ENCODE measurements at regions not wholly inside any gene's neighbourhood (a gene's known extent, or its start where the extent isn't known, plus 50 kb on each side); places are given as distances from the start of the nearest gene placed in this dataset.
A peak's percentile ranks its signal among the peaks of the same experiment; 100 is the strongest.

DNA sequence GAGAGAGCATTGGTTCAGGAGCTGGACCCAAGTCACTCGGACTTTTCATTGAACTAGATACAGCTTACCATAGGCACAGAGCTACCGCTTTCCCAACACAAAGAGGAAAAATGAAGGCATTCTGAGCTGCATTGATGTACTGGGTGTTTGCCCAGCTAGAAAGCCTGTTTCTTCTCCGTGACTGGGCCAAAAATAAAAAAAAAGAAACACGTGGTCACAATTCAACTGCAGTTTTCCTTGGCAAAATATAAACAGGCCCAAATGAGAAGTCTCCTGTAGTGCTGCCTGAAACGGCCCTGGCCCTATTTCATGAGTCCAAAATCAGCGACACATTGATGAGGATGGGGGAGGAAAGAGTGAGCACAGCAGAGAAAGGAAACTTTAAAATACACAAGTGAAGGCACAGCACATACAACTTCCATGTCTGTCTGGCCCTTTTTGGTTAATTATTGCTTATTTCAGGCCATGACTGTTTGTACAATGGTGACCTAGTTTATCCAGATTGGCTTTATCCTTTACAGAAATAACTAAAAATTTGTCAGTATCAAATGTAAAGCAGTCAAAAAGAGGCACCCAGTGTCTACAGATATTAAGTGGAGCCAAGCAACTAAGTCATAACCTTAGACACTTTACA is 179.7 kb downstream of the ICOS start:
- DNase-seq, result no peak
- Histone ChIP-seq H3K79me1 (ENCODE audit: insufficient read depth, low read depth, low read length, poor library complexity, severe bottlenecking) (no peaks in the 10 kb centered on the region), H3K79me2 (ENCODE audit: insufficient read depth, low read length) (no peaks in the 10 kb centered on the region), H3K18ac (ENCODE audit: insufficient read length, low read depth, low read length) (no peak overlapping the region), H2BK5ac (ENCODE audit: insufficient read length, low read length) (no peak overlapping the region), H2BK20ac (ENCODE audit: low read depth, low read length, poor library complexity, severe bottlenecking) (no peak overlapping the region), H2BK12ac (ENCODE audit: insufficient read length, low read depth, low read length) (no peak overlapping the region), H2BK15ac (ENCODE audit: low read depth, low read length) (no peak overlapping the region), H3K23me2 (ENCODE audit: insufficient read length, low read depth, low read length, poor library complexity, severe bottlenecking) (no peaks in the 10 kb centered on the region), H3K4ac (ENCODE audit: low read depth, low read length) (no peak overlapping the region), H3K9me3 (ENCODE audit: control insufficient read depth, low read depth, low read length) (no peaks in the 10 kb centered on the region), H4K5ac (ENCODE audit: insufficient read length, low read depth, low read length) (no peak overlapping the region), H3K4me2 (ENCODE audit: insufficient read depth, insufficient read length, low read length) (no peak overlapping the region), H3K56ac (ENCODE audit: insufficient read length, low read depth, low read length) (no peak overlapping the region), H3K4me1 (ENCODE audit: insufficient read depth, low read length) (peaks cover 13% of the 10 kb centered on the region; the same call in 1 of the 2 replicates), H3K14ac (ENCODE audit: insufficient read depth, low read length) (no peak overlapping the region), H2AK5ac (ENCODE audit: insufficient read length, low read length) (no peak overlapping the region), H4K20me1 (ENCODE audit: control insufficient read depth, insufficient read depth, insufficient read length) (no peaks in the 10 kb centered on the region), H3K23ac (ENCODE audit: insufficient read length, low read depth, low read length) (no peak overlapping the region), H2BK120ac (ENCODE audit: low read depth, low read length, poor library complexity, severe bottlenecking) (no peak overlapping the region), H2AFZ (ENCODE audit: low read length) (peak overlapping the region; percentile 95), H3K27me3 (ENCODE audit: insufficient read depth, low read length) (no peaks in the 10 kb centered on the region), H4K8ac (replicated peaks; ENCODE audit: insufficient read length, low read depth, low read length) (no peak overlapping the region), H4K91ac (ENCODE audit: insufficient read length, low read depth, low read length) (no peak overlapping the region), H3T11ph (ENCODE audit: low read length) (no peak overlapping the region), H3K9ac (ENCODE audit: extremely low read depth, insufficient read length, low read length) (no peak overlapping the region), H3K27ac (ENCODE audit: insufficient read length, low read depth, low read length) (no peak overlapping the region)
- WGBS (ENCODE audit: extremely low coverage, insufficient read length, low lambda C conversion rate), result no CpG with 5 or more reads among the region's 6 CpGs
- H3K4me1 Mint-ChIP-seq, result peaks cover 23 to 26% of the 10 kb centered on the region in 2 experiments
- TF ChIP-seq, protein P1, sequence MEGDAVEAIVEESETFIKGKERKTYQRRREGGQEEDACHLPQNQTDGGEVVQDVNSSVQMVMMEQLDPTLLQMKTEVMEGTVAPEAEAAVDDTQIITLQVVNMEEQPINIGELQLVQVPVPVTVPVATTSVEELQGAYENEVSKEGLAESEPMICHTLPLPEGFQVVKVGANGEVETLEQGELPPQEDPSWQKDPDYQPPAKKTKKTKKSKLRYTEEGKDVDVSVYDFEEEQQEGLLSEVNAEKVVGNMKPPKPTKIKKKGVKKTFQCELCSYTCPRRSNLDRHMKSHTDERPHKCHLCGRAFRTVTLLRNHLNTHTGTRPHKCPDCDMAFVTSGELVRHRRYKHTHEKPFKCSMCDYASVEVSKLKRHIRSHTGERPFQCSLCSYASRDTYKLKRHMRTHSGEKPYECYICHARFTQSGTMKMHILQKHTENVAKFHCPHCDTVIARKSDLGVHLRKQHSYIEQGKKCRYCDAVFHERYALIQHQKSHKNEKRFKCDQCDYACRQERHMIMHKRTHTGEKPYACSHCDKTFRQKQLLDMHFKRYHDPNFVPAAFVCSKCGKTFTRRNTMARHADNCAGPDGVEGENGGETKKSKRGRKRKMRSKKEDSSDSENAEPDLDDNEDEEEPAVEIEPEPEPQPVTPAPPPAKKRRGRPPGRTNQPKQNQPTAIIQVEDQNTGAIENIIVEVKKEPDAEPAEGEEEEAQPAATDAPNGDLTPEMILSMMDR (conservative IDR thresholded peaks at IDR 0.05), result no peak
- H3K36me3 Mint-ChIP-seq (ENCODE audit: insufficient read depth in 1 of 3, low read depth in 3 of 3), result no peaks in the 10 kb centered on the region; a peak in 1 of 7 replicates
- H3K27ac Mint-ChIP-seq, result peak overlapping the region in 1 of 3 experiments; percentile 66; a peak in 1 of 7 replicates
- H3K4me3 Mint-ChIP-seq, result no peak overlapping the region
- no peaks in the 10 kb centered on the region; the same call in 1 of the 2 replicates for H3K27me3 Mint-ChIP-seq (ENCODE audit: low read depth)
- no peaks in the 10 kb centered on the region for H3K9me3 Mint-ChIP-seq

Data from H9 (cell line).